ENCODE measurements at regions not wholly inside any gene's neighbourhood (a gene's known extent, or its start where the extent isn't known, plus 50 kb on each side); places are given as distances from the start of the nearest gene placed in this dataset.

DNA sequence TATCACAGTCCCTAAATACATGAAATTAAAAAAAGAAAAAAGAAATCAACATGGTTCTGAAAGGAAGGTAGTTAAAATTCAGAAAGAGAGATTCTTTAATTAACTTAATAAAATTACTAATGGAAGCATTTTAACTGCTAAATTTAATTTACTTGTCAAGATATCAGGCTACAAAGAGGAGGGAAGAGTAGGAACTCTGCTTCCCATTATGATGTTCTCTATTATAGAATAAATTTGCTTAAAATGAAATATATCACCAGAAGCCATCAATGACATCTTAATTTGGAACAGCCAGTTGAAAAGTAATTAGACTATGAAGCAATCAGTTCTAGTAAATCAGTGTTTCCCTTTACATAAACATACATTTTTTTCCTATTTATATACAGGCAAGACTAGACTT, 611.8 kb upstream of the FANCL start:
- TF ChIP-seq, protein P1, sequence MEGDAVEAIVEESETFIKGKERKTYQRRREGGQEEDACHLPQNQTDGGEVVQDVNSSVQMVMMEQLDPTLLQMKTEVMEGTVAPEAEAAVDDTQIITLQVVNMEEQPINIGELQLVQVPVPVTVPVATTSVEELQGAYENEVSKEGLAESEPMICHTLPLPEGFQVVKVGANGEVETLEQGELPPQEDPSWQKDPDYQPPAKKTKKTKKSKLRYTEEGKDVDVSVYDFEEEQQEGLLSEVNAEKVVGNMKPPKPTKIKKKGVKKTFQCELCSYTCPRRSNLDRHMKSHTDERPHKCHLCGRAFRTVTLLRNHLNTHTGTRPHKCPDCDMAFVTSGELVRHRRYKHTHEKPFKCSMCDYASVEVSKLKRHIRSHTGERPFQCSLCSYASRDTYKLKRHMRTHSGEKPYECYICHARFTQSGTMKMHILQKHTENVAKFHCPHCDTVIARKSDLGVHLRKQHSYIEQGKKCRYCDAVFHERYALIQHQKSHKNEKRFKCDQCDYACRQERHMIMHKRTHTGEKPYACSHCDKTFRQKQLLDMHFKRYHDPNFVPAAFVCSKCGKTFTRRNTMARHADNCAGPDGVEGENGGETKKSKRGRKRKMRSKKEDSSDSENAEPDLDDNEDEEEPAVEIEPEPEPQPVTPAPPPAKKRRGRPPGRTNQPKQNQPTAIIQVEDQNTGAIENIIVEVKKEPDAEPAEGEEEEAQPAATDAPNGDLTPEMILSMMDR (IDR thresholded peaks at IDR 0.05; ENCODE audit: poor library complexity, severe bottlenecking): no peak
- TF ChIP-seq EZH2 (IDR thresholded peaks at IDR 0.05; ENCODE audit: borderline replicate concordance, insufficient read depth, low read length, poor library complexity, severe bottlenecking) (no peak), RAD21 (conservative IDR thresholded peaks at IDR 0.05) (no peak), EP300 (conservative IDR thresholded peaks at IDR 0.05; ENCODE audit: poor library complexity, severe bottlenecking) (no peak), POLR2AphosphoS5 (IDR thresholded peaks at IDR 0.05) (no peak), TAF1 (IDR thresholded peaks at IDR 0.05; ENCODE audit: low read depth) (no peak)
